Mesodermal cell (in vitro differentiated cells): ENCODE measurements at regions not wholly inside any gene's neighbourhood (a gene's known extent, or its start where the extent isn't known, plus 50 kb on each side); places are given as distances from the start of the nearest gene placed in this dataset.

Experiments used
- H3K27ac ChIP-seq: 2 replicates; pipeline ENCODE4 v1.7.0; 2013; ENCODE audit warnings: mild to moderate bottlenecking, low read depth, low read length, moderate library complexity; ENCODE audit not compliant: severe bottlenecking
- H3K36me3 ChIP-seq: 2 replicates; pipeline ENCODE4 v1.7.1; 2013; ENCODE audit warnings: mild to moderate bottlenecking, low read length, moderate library complexity; ENCODE audit not compliant: control insufficient read depth, insufficient read depth
- H3K4me1 ChIP-seq: one replicate; pipeline ENCODE4 v1.7.1; 2013; ENCODE audit warnings: mild to moderate bottlenecking, low read length; ENCODE audit not compliant: insufficient read depth, control insufficient read depth, poor library complexity, severe bottlenecking
- H3K4me3 ChIP-seq: 2 replicates; pipeline ENCODE4 v1.7.0; 2013; ENCODE audit warnings: low read length, control low read depth, mild to moderate bottlenecking; ENCODE audit not compliant: insufficient read depth, poor library complexity, severe bottlenecking; ENCODE audit errors: extremely low read depth
- H3K9me3 ChIP-seq: 2 replicates; pipeline ENCODE4 v1.7.1; 2013; ENCODE audit warnings: mild to moderate bottlenecking, low read length, moderate library complexity; ENCODE audit not compliant: control insufficient read depth
- WGBS, 2 experiments: methylation state at CpG; one replicate each; pipeline ENCODE4 v1.1.5; 2013; ENCODE audit warnings: missing lambda C conversion rate in 2 of 2; ENCODE audit not compliant: insufficient coverage in 2 of 2; 5-methylcytosine and 5-hydroxymethylcytosine counted together

GRCh38 chr5:116905885-116906284, 331.3 kb upstream of the SEMA6A start:
- no peak overlapping the region for H3K27ac ChIP-seq
- H3K9me3 ChIP-seq: no peaks in the 10 kb centered on the region
- H3K4me3 ChIP-seq: no peak overlapping the region
- no peaks in the 10 kb centered on the region for H3K4me1 ChIP-seq
- 100% methylated on average over 1 of the region's 3 CpGs; no CpG with 5 or more reads in 1 of the 2 experiments for WGBS, 2 experiments
- H3K36me3 ChIP-seq: no peaks in the 10 kb centered on the region

GRCh38 chr5:116900793-116901192, 326.2 kb upstream of the SEMA6A start:
- no CpG with 5 or more reads among the region's 1 CpG for WGBS, 2 experiments
- Histone ChIP-seq H3K4me1 (no peaks in the 10 kb centered on the region), H3K4me3 (no peak overlapping the region), H3K36me3 (no peaks in the 10 kb centered on the region), H3K27ac (no peak overlapping the region), H3K9me3 (no peaks in the 10 kb centered on the region)

GRCh38 chr5:116898917-116899316, 324.3 kb upstream of the SEMA6A start:
- no peaks in the 10 kb centered on the region for H3K4me1 ChIP-seq
- no peaks in the 10 kb centered on the region for H3K9me3 ChIP-seq
- 80% methylated on average over 1 of the region's 2 CpGs; no CpG with 5 or more reads in 1 of the 2 experiments for WGBS, 2 experiments
- no peak overlapping the region for H3K4me3 ChIP-seq
- no peaks in the 10 kb centered on the region for H3K36me3 ChIP-seq
- no peak overlapping the region for H3K27ac ChIP-seq

GRCh38 chr5:116897291-116897690, 322.7 kb upstream of the SEMA6A start:
- WGBS, 2 experiments: 83 to 90% methylated on average over 1 of the region's 3 CpGs
- no peaks in the 10 kb centered on the region for H3K36me3 ChIP-seq
- no peaks in the 10 kb centered on the region for H3K9me3 ChIP-seq
- no peaks in the 10 kb centered on the region for H3K4me1 ChIP-seq
- H3K4me3 ChIP-seq: no peak overlapping the region
- no peak overlapping the region for H3K27ac ChIP-seq

- H3K4me3 ChIP-seq: no peak overlapping the region
- no peaks in the 10 kb centered on the region for H3K36me3 ChIP-seq
- no peak overlapping the region for H3K27ac ChIP-seq
- H3K9me3 ChIP-seq: no peaks in the 10 kb centered on the region
- H3K4me1 ChIP-seq: no peaks in the 10 kb centered on the region
These were observed 321.4 kb upstream of the SEMA6A start for GRCh38 chr5:116896001-116896400.

- no peak overlapping the region for H3K4me3 ChIP-seq
- no peaks in the 10 kb centered on the region for H3K9me3 ChIP-seq
- no peak overlapping the region for H3K27ac ChIP-seq
- no peaks in the 10 kb centered on the region for H3K4me1 ChIP-seq
- H3K36me3 ChIP-seq: no peaks in the 10 kb centered on the region
These were observed 318.4 kb upstream of the SEMA6A start for GRCh38 chr5:116892993-116893392.

- Histone ChIP-seq H3K4me3 (no peak overlapping the region), H3K36me3 (no peaks in the 10 kb centered on the region), H3K4me1 (no peaks in the 10 kb centered on the region), H3K9me3 (no peaks in the 10 kb centered on the region), H3K27ac (no peak overlapping the region)
- 100% methylated on average over 1 of the region's 1 CpG; no CpG with 5 or more reads in 1 of the 2 experiments for WGBS, 2 experiments
These were observed 312.5 kb upstream of the SEMA6A start for GRCh38 chr5:116887104-116887503.

- H3K4me1 ChIP-seq: no peaks in the 10 kb centered on the region
- H3K4me3 ChIP-seq: no peak overlapping the region
- no peak overlapping the region for H3K27ac ChIP-seq
- no peaks in the 10 kb centered on the region for H3K36me3 ChIP-seq
- no peaks in the 10 kb centered on the region for H3K9me3 ChIP-seq
These were observed 311.2 kb upstream of the SEMA6A start for GRCh38 chr5:116885825-116886224.

GRCh38 chr5:116883875-116884274, 309.3 kb upstream of the SEMA6A start:
- 94% methylated on average over 2 of the region's 2 CpGs for WGBS, 2 experiments
- Histone ChIP-seq H3K9me3 (no peaks in the 10 kb centered on the region), H3K27ac (no peak overlapping the region), H3K4me3 (no peak overlapping the region), H3K4me1 (no peaks in the 10 kb centered on the region), H3K36me3 (no peaks in the 10 kb centered on the region)

GRCh38 chr5:116881921-116882531, 307.4 kb upstream of the SEMA6A start:
- WGBS, 2 experiments: 80% methylated on average over 1 of the region's 3 CpGs; no CpG with 5 or more reads in 1 of the 2 experiments
- H3K9me3 ChIP-seq: no peaks in the 10 kb centered on the region
- H3K36me3 ChIP-seq: no peaks in the 10 kb centered on the region
- H3K4me1 ChIP-seq: no peaks in the 10 kb centered on the region
- no peak overlapping the region for H3K4me3 ChIP-seq
- H3K27ac ChIP-seq: no peak overlapping the region

- no peaks in the 10 kb centered on the region for H3K9me3 ChIP-seq
- H3K4me1 ChIP-seq: no peaks in the 10 kb centered on the region
- no peak overlapping the region for H3K27ac ChIP-seq
- WGBS, 2 experiments: no CpG with 5 or more reads among the region's 1 CpG
- no peak overlapping the region for H3K4me3 ChIP-seq
- H3K36me3 ChIP-seq: no peaks in the 10 kb centered on the region
These were observed 306.0 kb upstream of the SEMA6A start for GRCh38 chr5:116880601-116881000.
